ENCODE measurements at regions not wholly inside any gene's neighbourhood (a gene's known extent, or its start where the extent isn't known, plus 50 kb on each side); places are given as distances from the start of the nearest gene placed in this dataset.
"Not testable (repeated sequence)": the region's sequence is repeated elsewhere in the genome, so short reads cannot be mapped to it uniquely, and the experiment has no call there.

DNA sequence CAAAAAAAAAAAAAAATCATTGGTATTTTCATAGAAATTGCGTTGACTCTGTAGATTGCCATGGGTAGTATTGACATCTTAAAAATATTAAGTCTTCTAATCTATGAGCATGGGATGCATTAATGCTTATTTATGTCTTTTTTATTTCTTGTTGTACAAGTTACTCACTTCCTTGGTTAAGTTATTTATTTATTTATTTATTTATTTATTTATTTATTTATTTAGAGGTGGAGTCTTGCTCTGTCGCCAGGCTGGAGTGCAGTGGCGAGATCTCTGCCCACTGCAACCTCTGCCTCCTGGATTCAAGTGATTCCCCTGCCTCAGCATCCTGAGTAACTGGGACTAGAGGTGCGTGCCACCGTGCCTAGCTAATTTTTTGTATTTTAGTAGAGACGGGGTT, 656.0 kb downstream of the TENT5A start:
- DNase-seq = not testable (repeated sequence)

DNA sequence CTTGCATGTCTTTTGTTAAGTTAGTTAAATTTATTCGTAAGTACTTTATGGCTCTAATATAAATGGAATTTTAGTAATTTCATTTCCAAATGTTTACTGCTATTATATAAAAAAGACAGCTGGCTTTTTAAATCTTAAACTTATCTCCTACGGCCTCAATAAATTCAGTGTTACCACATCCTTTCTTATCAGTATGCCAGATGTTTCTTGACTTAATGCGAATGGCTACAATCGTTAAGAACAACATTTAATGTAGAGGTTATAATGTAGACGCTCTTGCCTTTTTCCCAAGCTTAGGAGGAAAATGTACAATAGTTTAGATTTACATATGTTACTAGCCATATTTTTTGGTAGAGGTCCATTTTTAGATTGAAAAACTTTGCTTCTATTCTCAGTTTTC, 659.4 kb downstream of the TENT5A start:
- no peak for DNase-seq

DNA sequence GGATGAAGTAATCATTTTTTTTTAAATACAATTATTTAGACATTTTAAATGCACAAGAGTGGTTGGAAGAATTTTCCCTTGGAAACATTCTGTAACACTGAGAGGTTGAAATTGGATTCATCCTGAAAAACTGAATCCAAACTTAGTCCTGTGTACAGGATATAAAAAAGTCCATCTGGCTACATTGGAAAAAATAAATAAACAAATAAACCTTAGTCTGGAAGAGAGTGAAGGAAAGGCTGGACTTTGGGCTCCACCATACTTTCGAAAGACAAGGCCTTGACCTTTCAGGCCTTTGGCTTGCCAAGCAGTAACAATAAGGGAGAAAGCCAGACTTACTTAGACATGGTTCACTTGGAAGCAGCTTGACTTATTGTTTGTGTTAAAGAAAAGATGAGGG, 664.3 kb downstream of the TENT5A start:
- peak; percentile 45 for DNase-seq

DNA sequence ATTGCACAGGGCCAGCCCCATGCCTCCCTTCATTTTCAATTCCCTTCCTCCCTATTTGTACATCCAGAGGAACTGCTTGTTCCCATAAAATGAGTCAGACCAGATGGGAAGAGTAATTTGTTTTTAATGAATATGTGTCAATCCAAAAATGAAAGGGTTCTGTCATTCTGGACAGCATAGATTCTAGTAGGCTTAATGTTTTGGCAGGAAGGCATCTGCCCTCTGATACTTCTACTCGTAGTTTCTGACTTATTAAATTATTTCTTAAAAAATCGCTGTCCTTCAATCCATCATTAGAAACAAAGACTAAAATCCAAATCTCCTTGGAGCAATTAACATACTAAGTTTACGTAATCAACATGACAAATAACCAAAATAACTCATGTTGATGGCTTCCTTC, 665.5 kb downstream of the TENT5A start:
- DNase-seq = peak; percentile 38

DNA sequence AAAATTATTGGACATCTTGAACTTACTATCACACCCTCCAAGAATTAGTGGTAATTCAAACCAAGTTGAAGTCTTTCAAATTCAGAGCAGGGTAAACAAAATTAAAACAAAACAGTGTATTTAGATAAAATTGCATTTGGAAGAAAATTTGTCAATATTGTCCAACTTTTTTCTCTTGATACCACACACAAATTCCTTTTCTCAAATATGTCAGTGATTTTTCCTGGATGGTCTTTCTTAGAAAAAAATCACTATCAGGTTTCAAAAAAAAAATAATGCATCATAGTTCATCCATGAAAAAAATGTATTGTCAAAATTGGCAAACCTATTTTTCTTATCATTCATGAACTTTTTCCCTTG, 667.1 kb downstream of the TENT5A start:
- no peak for DNase-seq

DNA sequence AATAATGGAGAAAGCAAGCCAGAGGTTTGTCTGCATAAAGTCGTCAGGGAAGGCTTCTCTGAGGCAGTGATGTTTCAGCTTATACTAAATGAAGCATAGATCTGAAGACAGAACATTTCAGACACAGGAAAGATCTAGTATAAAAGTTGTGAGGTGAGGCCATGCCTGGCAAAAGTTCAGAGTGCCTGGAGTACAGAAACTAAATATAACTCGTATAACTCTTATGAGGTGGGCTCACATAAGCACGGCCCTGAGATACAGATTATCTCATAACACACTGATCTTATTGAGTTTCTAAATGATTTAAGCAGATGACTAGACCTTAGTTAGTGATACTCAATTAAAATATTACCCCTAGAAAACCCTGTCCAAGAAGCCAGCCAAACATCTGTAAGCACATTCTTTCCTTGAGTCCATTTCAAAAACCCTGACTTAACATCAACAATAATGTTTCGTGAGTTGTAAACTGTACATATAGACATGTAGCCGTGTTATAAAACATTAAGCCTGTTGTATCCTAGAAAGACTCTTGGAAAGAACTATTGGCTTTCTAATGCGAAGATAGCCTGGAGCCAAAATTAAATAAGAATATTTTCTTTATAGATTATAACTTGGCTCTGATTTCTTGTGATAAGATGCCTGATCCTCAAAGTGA, 667.6 kb downstream of the TENT5A start:
- peak; percentile 39 for DNase-seq

DNA sequence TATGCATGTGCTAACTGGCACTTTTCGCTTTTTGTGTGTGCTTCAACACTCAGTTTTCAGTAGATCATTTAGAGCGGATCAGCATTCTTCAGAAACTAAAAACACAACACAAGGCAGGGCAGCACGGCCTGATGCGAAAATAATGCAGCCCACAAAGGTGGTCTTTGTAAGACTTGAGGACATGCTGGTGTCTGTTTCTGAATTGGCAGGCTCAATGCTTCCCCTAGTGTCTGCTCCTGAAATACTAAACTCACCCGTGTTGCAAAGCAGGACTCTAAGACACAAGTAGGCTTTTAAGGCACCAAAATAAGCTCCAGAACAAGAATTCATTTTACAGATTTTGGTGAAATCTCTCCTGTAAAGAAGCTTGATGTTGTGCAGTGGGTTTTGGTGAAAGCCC, 676.5 kb downstream of the TENT5A start:
- no peak for DNase-seq

DNA sequence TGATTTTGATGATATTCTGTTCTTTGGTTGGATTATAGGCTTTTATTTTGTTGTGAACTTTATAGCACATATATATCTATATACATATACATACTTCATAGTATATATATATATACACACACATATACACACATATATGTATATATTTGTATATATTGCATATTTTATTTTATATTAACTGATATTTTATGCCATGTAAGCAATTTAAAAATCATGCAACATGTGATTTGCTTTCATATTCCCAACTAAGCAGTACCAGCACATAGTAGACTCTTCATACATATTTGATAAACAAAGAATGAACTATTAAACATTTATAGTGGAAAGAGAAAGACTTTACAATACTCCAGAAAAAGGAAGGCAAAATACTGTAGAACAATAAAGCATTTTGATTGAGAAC, 679.2 kb downstream of the TENT5A start:
- DNase-seq = no peak

DNA sequence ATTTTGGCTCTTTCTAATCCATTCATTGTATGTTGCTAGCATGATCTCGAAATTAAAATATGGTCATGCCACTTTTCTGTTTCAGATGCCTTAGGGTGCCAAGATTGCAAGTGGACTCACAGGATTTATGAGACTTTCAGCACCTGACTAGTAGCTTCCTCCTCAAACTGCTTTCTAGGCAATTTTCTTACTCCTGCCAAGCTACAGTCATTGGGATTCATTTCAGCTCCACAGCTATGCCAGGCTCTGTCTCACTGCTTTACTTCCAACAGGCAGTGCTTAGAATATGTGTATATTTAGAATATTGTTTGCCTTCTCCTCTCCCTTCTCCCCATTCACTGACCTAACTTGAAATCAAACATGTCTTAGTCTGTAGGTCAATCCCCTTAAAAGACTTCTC, 681.4 kb downstream of the TENT5A start:
- DNase-seq = no peak

DNA sequence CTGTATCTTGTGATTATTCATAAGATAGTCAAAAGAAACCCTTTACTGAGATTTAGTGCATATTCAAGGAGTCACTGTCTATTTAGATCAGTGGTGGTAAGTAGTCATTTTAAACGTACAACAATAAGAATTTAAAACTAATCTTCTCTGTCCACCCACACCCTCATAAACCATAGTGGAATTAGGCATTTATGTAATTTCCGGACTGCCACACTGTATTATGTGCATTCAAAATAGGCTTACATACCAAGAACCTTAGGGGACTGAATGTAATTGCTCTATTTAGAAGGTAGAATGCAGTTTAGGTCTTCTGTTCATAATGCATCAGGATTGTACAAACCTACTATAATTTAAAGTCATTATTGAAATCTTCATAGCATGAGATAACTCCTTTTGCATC, 685.4 kb downstream of the TENT5A start:
- DNase-seq = no peak

DNA sequence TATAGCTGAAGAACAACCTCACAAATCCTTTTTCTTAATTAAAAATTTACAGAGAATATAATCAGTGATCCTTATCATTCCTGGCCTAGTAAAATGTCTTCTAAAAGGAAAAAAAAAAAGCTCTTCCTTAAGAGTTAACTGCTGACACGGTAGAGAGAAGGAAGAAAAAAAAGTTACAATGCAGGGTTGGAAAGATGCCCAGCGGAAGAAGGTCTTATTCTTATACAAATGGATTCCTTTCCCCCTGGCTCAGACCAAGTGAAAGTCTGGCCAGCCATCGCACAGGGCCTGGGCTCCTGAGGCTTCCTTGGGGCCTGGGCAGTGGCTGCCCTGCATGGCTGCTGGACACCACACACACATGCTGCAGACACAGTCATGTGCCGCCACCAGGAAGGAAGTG, 688.6 kb downstream of the TENT5A start:
- DNase-seq = no peak

DNA sequence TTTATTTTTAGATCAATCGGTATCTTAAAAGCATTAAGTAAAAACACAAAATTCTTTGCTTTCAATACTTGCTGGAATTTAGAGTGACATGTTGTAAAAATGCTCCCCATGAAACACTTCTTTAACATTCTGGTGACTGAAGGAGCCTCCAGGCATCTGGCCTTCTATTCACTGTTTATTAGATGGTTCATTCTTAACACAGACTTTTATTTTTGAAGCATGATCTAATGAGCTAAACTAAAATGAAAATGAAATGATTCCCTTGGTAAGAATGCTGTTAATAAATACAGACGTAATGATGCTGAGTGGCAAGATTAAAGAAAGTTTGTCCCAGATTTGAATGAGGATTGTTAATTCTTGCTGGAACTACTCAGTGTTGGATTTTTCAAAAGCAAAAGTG, 698.4 kb downstream of the TENT5A start:
- no peak for DNase-seq

DNA sequence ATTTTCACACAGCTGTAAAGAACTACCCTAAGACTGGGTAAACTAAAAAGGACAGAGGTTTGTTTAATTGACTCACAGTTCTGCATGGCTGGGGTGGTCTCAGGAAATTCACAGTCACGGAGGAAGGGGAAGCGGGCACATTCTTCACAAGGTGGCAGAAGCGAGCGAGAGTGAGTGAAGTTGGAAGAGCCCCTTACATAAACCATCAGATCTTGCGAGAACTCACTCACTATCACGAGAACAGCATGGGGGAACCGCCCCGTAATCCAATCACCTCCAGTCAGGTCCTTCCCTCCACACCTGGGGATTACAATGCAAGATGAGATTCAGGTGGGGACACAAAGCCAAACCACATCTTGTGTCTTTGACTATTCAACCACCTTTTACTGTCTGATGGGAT, 700.5 kb downstream of the TENT5A start:
- DNase-seq = no peak

DNA sequence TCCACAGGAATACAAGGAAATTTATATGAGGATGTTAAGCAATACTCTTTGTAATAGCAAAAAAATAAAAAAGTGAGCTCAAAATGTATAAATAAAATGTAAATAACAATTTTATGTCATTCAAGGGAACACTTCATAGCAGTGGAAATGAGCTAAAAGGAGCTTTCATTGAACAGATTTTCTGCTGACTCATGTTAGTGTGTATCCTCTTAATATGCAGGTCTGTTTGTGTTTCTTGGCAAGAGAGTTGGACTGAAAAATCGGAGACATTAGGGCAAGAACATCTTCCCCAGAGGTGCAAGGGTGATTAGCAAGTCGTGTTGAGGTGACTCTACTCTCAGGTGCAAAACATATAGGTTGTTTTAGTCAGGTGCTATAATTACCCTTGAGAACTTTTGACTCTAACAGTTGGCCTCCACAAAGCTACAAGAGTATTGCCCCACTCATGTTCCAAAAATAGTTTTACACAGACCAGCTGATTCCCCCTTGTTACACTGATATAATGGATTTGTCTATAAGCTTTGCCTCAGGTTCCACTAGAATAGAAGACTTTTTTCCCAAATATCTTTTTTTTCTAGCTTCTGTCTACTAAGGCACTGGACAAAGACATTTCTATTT, 702.9 kb downstream of the TENT5A start:
- no peak for DNase-seq

DNA sequence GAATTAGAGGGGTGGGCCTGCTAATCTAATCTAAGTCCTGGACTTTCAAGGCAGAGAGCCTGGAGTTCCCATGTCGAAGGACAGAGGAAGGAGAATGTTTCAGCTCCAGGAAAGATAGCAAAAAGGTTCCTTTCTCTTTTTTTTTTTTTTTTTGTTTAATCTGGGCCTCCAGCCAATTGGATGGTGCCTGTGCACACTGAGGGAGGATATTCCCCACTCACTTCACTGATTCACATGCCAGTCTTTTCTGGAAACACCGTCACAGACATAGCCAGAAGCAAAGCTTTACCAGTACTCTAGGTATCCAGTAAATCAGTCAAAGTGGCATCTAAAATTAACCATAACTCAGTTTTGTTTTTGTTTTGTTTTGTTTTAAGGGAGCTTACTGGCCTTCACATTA, 721.1 kb downstream of the TENT5A start:
- no peak for DNase-seq

DNA sequence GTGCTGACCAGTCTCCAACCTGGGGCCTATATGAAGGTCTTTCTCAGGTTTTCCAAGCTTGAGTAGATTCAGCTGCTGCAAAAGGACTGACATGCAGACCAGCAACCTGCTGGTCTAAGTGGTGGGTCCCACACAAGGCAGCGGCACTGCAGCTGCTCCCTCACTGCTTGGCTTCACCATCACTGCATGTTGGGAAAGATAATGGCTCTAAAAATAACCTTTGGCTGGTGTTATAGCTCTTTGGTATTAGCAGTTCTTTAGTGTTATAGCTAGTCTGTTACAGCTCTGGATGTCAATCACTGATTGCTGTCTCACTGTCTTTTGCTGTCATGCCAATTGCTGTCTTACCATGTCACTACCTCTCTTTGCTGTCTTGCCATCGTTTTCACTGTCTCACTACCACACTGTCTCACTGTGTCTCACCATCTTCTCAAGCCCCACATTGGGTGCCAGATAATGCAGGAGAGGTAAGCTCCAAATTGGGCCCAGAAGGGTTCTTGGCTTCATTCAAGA, 726.4 kb downstream of the TENT5A start:
- DNase-seq = no peak

DNA sequence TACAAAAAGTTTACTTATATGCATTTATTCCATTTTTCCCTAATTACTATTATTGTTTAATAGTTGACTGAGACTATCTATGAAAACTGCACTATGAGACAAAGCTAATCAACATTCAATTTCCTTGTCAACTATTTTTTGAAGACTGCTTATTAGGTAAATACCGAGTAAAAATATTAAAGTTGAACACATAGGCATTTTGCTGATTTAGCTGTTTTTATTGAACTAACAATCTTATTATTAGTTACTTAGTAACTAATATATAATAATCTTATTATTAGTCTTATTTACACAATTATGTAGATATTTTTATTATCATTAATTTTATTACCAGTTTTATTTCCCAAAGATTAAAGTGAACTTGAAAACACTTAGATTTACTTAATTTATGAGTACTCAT, 728.8 kb downstream of the TENT5A start:
- no peak for DNase-seq

DNA sequence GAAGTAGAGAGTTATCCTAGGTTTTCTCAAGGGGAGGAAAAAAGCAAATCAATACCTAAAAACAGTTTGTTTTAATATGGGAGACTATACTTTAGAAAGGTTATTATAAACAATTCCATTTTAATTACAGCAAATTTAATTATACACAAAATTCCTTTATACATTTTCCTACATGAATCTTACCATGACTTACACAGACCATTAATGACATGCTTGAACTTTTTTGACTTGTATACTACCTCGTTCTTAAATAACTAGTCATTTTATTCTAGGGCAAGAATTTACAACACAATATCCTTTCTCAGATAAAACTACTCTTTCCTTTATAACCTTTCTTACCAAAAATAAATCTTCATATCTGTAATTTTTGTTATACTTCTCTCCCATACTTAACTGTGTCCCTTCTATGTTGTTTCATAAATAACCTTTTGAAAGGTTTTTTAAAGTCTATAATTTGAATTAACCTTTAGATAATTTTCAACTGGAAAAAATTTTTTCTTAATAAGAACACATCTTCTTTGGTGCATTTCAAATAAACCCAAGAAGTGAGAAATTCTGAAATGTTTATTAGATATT, 729.4 kb downstream of the TENT5A start:
- no peak for DNase-seq

DNA sequence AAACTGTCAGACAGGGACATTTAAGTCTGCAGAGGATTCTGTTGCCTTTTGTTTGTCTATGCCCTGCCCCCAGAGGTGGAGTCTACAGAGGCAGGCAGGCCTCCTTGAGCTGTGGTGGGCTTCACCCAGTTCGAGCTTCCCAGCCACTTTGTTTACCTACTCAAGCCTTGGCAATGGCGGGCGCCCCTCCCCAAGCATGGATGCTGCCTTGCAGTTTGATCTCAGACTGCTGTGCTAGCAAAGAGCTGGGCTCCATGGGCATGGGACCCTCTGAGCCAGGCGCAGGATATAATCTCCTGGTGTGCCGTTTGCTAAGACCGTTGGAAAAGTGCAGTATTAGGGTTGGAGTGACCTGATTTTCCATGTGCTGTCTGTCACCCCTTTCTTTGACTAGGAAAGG, 734.9 kb downstream of the TENT5A start:
- DNase-seq = not testable (repeated sequence)

DNA sequence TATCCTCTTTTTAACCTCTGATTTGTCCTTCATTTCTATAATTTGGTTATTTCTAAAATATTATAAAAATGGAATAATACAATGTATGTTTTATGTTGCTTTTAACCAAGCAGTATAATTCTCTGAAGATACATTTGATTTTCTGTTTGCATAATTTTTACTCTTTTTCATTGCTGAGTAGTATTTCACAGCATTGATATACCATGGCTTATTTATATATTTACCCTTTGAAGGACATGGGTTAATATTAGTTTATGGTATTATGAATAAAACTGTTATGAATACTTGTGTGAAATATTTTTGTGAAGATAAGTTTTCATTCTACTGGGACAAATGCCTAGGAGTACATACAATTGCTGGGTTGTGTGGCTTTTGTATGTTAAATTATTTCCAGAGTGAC, 748.6 kb downstream of the TENT5A start:
- no peak for DNase-seq

DNA sequence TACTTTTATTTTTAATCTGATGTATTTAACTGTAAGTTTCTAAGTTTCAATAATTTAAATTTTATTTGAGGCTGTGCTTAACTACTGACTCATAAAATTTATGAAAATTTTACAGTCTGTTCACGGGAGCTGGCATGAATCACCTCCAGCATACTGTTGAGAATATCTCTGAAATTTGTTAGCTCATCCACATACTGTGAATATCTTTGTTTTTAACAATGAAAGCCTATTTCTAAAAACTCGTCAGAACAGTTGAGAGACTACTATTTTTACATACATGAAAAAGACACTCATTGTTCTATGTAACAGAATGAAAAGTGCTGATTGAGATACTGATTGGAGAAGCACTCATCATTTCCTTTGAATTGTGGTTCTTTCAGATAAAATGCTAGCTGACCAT, 749.3 kb downstream of the TENT5A start:
- DNase-seq = no peak

DNA sequence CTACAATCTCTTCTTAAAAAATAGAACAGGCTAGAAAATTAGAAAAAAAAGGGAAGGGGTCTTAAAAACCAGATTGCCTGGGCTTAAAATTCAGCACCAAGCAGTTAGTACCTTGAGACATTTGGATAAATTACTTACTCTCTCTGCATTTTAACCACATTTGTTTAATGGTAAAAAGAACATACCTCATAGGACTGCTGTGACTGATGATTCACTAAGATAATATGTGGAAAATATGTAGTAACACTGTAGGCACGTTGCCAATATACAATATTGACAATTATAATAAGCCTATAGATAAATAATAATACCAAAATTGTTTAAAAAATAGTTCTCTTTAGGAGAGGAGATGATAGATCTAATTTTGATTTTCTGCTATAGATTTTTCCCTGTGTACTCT, 750.4 kb downstream of the TENT5A start:
- no peak for DNase-seq

DNA sequence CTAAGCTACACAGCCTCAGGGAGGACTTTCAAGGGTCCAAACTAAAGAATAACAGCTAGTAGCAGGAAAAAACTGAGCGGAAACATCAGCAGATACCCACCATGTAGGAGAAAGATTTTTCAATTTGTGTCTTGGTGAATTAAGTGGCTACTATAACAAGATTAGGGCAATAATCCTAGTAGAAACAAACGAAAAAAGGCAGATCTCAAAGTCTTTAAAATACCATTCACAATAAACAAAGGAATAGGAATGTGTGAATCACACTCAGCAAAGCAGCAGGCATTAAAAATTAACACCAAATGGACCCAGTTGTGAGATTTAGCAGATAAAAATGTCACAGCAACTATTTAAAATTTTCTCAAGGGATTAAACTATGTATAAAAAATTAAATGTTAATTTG, 761.2 kb downstream of the TENT5A start:
- DNase-seq = no peak

DNA sequence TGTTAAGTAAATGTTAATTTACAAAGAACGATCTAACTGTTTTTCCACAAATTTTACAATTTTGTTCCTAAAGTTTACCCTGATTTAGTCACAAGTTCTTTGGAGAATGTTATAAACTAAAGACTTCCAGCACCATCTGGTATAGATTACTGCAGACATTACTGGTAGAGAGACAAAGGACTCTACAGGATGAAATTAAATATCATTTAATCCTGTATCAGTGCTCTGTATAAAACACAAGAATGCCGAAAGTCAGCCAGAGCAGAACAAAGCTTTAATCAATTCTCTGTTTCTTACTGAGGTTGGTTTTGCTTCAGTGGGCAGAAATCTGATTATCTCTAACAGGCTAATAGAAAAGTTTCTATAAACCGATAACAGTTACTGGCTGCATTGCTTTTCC, 763.6 kb downstream of the TENT5A start:
- peak; percentile 15 for DNase-seq

Data from hindlimb muscle (tissue), 1 donor.